GM12878 (cell line): ENCODE measurements at regions not wholly inside any gene's neighbourhood (a gene's known extent, or its start where the extent isn't known, plus 50 kb on each side); places are given as distances from the start of the nearest gene placed in this dataset.

Experiments
- ATAC-seq: fragments of 200-7000 bp; cut with Tn5 transposase; 3 replicates; pipeline ENCODE4 v1.9.1; 2020; ENCODE audit warnings: mild to moderate bottlenecking, moderate library complexity
- BruUV-seq: library from RNA; stranded (reverse); fragments of 400-500 nt; replicated peaks from 2 replicates; lab custom pipeline; 2021; lab: Mats Ljungman, UMichigan
- CTCF ChIA-PET: fragments of 300-600 bp; sonication (Branson Sonifier 250); formaldehyde crosslinking; extraction: SDS; loops from one replicate; lab custom pipeline; 2021; ENCODE audit warnings: inconsistent platforms; lab: Yijun Ruan, JAX
- POLR2A ChIA-PET: fragments of 350-600 bp; formaldehyde crosslinking; extraction: SDS; loops from one replicate; lab custom pipeline; 2021; ENCODE audit warnings: inconsistent platforms; lab: Charles Lee
- RAD21 ChIA-PET: fragments of 300-600 bp; sonication (Branson Sonifier 250); formaldehyde crosslinking; loops from one replicate; lab custom pipeline; 2023; ENCODE audit warnings: antibody characterized with exemption; ENCODE audit not compliant: unreplicated experiment; lab: Charles Lee
- SMC1A ChIA-PET: fragments of 300-600 bp; sonication (Branson Sonifier 250); formaldehyde crosslinking; loops from one replicate; lab custom pipeline; 2023; ENCODE audit not compliant: unreplicated experiment, uncharacterized antibody; lab: Charles Lee
- DNase-seq: peaks from one replicate; pipeline ENCODE4 v3.0.0-alpha.2; 2011; ENCODE audit warnings: low read depth, low spot score
- FAIRE-seq: peaks from 3 replicates; lab custom pipeline; 2011; peaks lifted over from hg19 to GRCh38; lab: Jason Lieb, UNC
- H2AFZ ChIP-seq: 2 replicates; pipeline ENCODE4 v1.6.0; 2011; ENCODE audit warnings: low read depth, low read length, control low read depth; ENCODE audit not compliant: control insufficient read depth
- H3K27ac ChIP-seq: 2 replicates; pipeline ENCODE4 v1.5.1; 2011; ENCODE audit warnings: control low read depth; ENCODE audit not compliant: control insufficient read depth, insufficient read depth
- H3K27me3 ChIP-seq, 2 experiments: replicated peaks in 1 of 2; 2 replicates each; pipeline versions ENCODE4 v1.6.0 to v1.6.1; 2011; ENCODE audit warnings: low read length in 1 of 2; ENCODE audit not compliant: control insufficient read depth in 2 of 2, insufficient read depth in 2 of 2
- H3K36me3 ChIP-seq, 2 experiments: 2 replicates each; pipeline ENCODE4 v1.5.1; 2011; ENCODE audit warnings: low read length in 1 of 2; ENCODE audit not compliant: control insufficient read depth in 2 of 2, insufficient read depth in 2 of 2
- H3K4me1 ChIP-seq: 2 replicates; pipeline ENCODE4 v1.6.1; 2011; ENCODE audit warnings: mild to moderate bottlenecking, low read length, moderate library complexity, mixed read lengths; ENCODE audit not compliant: control insufficient read depth, insufficient read depth
- H3K4me2 ChIP-seq: 2 replicates; pipeline ENCODE4 v1.6.0; 2011; ENCODE audit warnings: control low read depth; ENCODE audit not compliant: control insufficient read depth, insufficient read depth
- H3K4me3 ChIP-seq: fragments of 200-600 bp; sonication (generic); 2 replicates; pipeline ENCODE4 v1.5.1; 2016
- H3K79me2 ChIP-seq: 2 replicates; pipeline ENCODE4 v1.6.0; 2011; ENCODE audit warnings: low read length; ENCODE audit not compliant: control insufficient read depth, insufficient read depth
- H3K9ac ChIP-seq: 2 replicates; pipeline ENCODE4 v1.8.0; 2011; ENCODE audit warnings: low read length, control low read depth, mixed read lengths; ENCODE audit not compliant: control insufficient read depth, insufficient read depth
- H3K9me3 ChIP-seq: replicated peaks from 3 replicates; pipeline ENCODE4 v1.5.1; 2011; ENCODE audit warnings: mild to moderate bottlenecking, low read length; ENCODE audit not compliant: control insufficient read depth, insufficient read depth
- H4K20me1 ChIP-seq: 2 replicates; pipeline ENCODE4 v1.6.0; 2011; ENCODE audit not compliant: control insufficient read depth, insufficient read depth
- GABPA ChIP-seq: IDR thresholded peaks from 2 replicates; pipeline ENCODE4 v1.6.1; 2014; ENCODE audit warnings: antibody characterized with exemption, low read depth, mild to moderate bottlenecking, inconsistent platforms
- HDGF ChIP-seq: fragments of 450-650 bp; IDR thresholded peaks from 2 replicates; pipeline ENCODE4 v1.6.1; 2016; ENCODE audit warnings: antibody characterized with exemption
- KDM1A ChIP-seq: fragments of 200-600 bp; sonication (generic); IDR thresholded peaks from 2 replicates; pipeline ENCODE4 v1.6.1; 2016; ENCODE audit warnings: borderline replicate concordance
- RUNX3 ChIP-seq: IDR thresholded peaks from 2 replicates; pipeline ENCODE4 v1.6.1; 2012; ENCODE audit warnings: low read length, inconsistent platforms
- WGBS: methylation state at CpG from one replicate; pipeline ENCODE4 v1.1.6; 2016; ENCODE audit warnings: low lambda C conversion rate; ENCODE audit not compliant: insufficient replicate concordance, insufficient coverage; ENCODE audit errors: missing lambda C conversion rate; 5-methylcytosine and 5-hydroxymethylcytosine counted together
- in situ Hi-C: fragments of 300-500 bp; cut with MboI; formaldehyde crosslinking; loops from 9 replicates; pipeline ENCODE4 v1.14.3; 2018; ENCODE audit warnings: mixed read lengths
- intact Hi-C: fragments of 100-400 bp; cut with micrococcal nuclease; formaldehyde crosslinking; loops from one replicate; pipeline ENCODE4 v1.14.2; 2022; ENCODE audit not compliant: unreplicated experiment
- TF ChIP-seq, protein P1 (sequence below): fragments of 450-650 bp; IDR thresholded peaks from 2 replicates; pipeline ENCODE4 v1.6.1; 2014; ENCODE audit warnings: mild to moderate bottlenecking
- TF ChIP-seq, protein P2 (sequence below): IDR thresholded peaks from 2 replicates; pipeline ENCODE4 v1.6.1; 2012; ENCODE audit warnings: low read length, inconsistent platforms

DNA sequence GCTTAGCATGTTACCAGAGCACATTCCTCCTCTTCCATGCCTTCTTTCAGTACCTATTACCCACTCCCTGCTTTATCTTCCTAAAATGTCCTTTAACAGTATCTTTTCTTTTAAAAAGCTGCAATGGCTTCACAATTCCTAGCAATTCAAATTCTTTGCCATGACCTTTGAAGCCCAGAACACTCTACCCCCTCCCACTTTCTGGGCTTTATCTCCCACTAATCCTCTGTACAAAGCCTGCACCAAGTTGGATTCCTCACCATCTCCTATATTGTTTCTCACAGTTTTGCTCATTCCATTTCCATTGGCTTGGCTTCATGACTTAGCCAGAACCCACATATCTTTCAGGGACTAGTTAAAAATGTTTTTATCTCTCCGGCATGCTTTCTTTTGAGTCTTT is 80.9 kb downstream of the FAM76B start:
- no peak for FAIRE-seq
- SMC1A ChIA-PET = interaction anchor here (0.6 to 20.2 kb wide), 18 partner anchors 13 to 623 kb away, joined by 3 to 474 read pairs (median 4); partner anchors contain the start of gene SESN3
- H2AFZ ChIP-seq = no peak overlapping the region
- POLR2A ChIA-PET = interaction anchor here (1.4 to 6.5 kb wide), 2 partner anchors 153 to 477 kb away, joined by 4 to 39 read pairs; partner anchors contain the start of gene SESN3
- BruUV-seq = no TSS peak
- H3K27ac ChIP-seq = no peak overlapping the region
- H3K27me3 ChIP-seq = no peaks in the 10 kb centered on the region
- no peak overlapping the region for H3K4me3 ChIP-seq
- ATAC-seq = no peak
- WGBS = 100% methylated on average over 1 of the region's 1 CpG
- intact Hi-C loops = loop anchor here (5.0 to 10.0 kb wide), 3 partner anchors 201 to 334 kb away; no protein-coding TSS in a partner anchor
- DNase-seq = no peak
- H3K9ac ChIP-seq = no peak overlapping the region
- H3K4me2 ChIP-seq = no peak overlapping the region
- peaks cover 8% of the 10 kb centered on the region for H3K4me1 ChIP-seq
- H3K79me2 ChIP-seq = no peaks in the 10 kb centered on the region
- H3K36me3 ChIP-seq = no peaks in the 10 kb centered on the region
- RAD21 ChIA-PET = interaction anchor here (0.7 to 12.7 kb wide), 6 partner anchors 10 to 552 kb away, joined by 3 to 425 read pairs (median 66); partner anchors contain the start of gene SESN3
- H4K20me1 ChIP-seq = no peaks in the 10 kb centered on the region
- TF ChIP-seq, protein P1, sequence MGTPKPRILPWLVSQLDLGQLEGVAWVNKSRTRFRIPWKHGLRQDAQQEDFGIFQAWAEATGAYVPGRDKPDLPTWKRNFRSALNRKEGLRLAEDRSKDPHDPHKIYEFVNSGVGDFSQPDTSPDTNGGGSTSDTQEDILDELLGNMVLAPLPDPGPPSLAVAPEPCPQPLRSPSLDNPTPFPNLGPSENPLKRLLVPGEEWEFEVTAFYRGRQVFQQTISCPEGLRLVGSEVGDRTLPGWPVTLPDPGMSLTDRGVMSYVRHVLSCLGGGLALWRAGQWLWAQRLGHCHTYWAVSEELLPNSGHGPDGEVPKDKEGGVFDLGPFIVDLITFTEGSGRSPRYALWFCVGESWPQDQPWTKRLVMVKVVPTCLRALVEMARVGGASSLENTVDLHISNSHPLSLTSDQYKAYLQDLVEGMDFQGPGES = no peak
- no peak for TF ChIP-seq HDGF
- TF ChIP-seq KDM1A = no peak
- TF ChIP-seq, protein P2, sequence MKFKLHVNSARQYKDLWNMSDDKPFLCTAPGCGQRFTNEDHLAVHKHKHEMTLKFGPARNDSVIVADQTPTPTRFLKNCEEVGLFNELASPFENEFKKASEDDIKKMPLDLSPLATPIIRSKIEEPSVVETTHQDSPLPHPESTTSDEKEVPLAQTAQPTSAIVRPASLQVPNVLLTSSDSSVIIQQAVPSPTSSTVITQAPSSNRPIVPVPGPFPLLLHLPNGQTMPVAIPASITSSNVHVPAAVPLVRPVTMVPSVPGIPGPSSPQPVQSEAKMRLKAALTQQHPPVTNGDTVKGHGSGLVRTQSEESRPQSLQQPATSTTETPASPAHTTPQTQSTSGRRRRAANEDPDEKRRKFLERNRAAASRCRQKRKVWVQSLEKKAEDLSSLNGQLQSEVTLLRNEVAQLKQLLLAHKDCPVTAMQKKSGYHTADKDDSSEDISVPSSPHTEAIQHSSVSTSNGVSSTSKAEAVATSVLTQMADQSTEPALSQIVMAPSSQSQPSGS = no peak
- no peak for TF ChIP-seq GABPA
- TF ChIP-seq RUNX3 = no peak
- no peaks in the 10 kb centered on the region for H3K9me3 ChIP-seq
- CTCF ChIA-PET = interaction anchor here (0.7 to 17.7 kb wide), 11 partner anchors 30 to 717 kb away, joined by 3 to 590 read pairs (median 4); partner anchors contain the start of gene SESN3
- in situ Hi-C loops = loop anchor here (5.0 kb wide), 1 partner anchor 556 kb away; no protein-coding TSS in a partner anchor
